Stimulated activated CD4-positive, alpha-beta T cell treated with anti-CD3 and anti-CD28 coated beads, Interleukin-12 subunit alpha, Interleukin-12 subunit beta, amount 100 ng/mL, for 48 hours (primary cell): ENCODE measurements at regions not wholly inside any gene's neighbourhood (a gene's known extent, or its start where the extent isn't known, plus 50 kb on each side); places are given as distances from the start of the nearest gene placed in this dataset.

Experiments used
- DNase-seq, 3 donors: peaks; one replicate each; pipeline ENCODE4 v3.0.0-alpha.2; 2020; ENCODE audit warnings: low read depth in 2 of 3, low spot score in 1 of 3

GRCh38 chr6:100182313-100182712 lies 188.3 kb upstream of the MCHR2 start:
- no peak for DNase-seq

DNA sequence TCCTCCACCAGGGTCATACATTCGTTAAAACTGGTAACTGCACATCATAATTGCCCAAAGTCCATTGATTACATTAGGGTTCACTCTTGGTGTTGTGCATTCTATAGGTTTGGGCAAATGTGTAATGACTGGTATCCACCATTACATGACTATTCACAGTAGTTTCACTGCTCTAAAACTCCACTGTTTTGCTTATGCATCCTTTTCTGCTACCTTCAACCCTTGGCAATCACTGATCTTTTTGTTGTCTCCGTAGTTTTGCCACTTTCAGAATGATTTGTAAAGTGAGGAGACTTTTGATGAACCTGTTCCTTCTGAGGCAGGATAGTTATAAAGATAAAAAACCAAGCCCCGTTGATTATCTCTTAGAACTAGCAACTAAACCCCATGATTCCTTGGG lies 187.3 kb upstream of the MCHR2 start:
- DNase-seq = no peak

GRCh38 chr6:100179576-100179975 lies 185.6 kb upstream of the MCHR2 start:
- no peak for DNase-seq

GRCh38 chr6:100177956-100178355 lies 183.9 kb upstream of the MCHR2 start:
- no peak for DNase-seq

GRCh38 chr6:100176951-100177710 lies 183.1 kb upstream of the MCHR2 start:
- no peak for DNase-seq

DNA sequence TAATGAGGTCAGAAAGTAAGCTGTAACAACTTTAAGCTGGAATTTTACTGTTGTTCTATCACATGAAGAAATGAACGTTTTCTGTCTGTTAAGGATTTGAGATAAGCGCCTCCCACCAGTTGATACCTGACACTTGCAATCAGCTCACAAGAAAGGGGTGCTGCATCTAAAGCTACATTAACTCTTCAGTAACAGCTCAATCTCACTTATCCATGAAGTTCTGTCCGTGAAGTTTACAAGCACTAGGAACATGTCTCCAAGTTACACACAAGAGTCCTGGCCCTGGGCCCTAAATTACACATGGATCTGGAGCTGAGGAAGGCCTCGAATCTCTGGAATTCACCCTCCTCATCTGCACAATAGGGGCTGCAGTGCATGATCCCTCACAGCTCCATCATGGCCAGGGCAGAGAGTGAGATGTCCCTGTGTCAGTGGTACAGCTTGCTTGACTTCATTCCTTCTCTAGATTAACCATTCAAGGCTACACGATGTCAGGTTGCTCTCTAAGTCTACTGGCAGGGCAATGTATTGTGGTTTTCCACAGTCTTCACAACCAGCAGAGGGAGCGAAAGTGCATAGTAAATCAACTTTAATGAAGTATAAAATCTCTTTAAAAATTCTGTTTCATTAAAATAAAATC lies 182.4 kb upstream of the MCHR2 start:
- DNase-seq = no peak

DNA sequence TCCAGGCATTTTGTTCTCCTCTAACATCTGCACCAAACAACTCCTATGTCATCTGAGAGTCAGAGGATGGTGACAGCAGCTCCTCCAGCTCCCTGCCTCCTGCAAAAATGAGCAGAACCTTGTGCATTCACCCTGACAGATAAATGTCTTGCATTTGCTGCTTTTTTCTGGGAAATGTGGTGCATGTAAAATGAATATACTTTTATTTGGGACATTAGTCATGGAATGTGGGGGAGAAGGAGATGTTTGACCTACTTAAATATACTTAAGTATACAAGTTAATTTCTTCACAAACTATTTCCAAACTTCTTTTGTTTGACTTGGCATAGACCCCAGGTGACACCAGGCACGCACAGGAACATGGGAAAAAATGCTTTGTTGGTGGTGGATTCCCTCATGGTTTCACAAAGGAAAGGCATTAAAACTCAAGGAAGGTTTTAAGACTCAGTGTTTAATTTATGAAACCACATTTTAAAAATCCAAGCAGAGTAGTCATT lies 181.8 kb upstream of the MCHR2 start:
- no peak for DNase-seq

DNA sequence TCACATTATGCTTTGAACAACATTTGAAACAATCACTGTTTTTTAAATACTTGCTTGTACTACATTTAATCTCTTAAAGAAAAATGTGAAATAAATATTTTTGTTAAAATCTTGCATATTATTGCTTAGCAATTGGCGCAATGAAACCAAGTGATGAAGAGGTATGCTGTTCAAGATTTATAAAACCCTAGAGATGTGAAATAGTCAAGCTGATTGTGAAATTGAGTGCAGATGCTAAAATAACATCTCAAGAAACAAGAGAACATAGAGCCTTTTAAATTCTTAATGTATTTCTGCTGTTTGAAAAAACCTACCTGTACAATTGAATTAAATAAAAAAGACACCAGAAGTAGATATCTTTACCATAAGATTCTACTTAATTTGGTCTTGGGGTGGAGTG lies 179.2 kb upstream of the MCHR2 start:
- DNase-seq = no peak

DNA sequence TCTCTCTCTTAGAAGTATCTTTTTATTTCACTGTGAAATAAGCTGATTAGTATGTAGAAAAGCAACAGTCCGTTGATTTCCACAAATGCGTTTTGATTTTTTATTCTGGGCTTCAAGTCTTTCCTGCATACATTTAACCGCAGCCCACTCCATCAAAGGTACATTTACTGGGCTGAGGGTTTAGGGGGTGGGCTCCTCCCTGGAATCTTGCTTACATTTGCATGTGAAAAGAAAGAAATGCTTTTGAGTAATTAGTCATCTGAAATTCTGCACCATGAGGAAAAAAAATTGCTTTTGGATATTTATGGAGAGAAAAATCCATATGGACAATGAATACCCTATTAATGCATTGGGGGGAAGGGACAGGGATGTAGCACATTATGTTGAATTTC lies 178.3 kb upstream of the MCHR2 start:
- DNase-seq = no peak

DNA sequence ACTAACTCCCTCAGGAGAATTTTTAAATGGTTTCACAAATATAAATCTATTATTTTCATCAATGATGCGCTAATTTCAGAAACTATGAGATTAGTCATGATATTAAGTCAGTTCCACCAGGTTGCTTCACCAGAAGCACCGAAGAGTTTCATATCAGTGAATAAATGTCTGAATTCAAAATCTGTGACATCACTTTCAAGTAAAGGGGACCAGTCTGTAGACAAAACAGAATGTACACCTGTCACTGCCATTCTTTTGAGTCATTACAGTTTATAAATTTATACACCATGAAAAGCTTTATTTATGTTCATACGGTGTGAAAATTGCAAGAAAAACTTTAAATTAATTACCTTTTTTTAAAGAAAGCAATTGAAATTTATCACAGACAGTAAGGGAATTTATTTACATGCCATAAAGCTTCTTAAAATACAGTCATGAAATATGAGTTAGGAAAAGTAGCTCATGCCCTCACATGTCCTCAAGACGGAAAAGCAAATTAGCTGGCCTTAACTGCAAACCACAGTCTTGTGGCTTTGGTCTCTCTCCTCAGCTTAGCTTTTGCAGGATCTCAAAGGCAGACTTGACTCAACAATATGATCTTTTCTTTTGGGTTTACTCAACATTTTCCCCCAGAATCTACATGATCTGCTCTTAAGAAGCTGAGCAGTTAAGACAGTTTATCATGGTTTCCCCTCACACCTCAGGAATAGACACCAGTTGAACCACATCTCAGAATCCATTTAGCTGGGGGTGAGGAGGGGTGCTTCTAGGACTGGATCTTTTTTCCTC lies 177.7 kb upstream of the MCHR2 start:
- DNase-seq = no peak

DNA sequence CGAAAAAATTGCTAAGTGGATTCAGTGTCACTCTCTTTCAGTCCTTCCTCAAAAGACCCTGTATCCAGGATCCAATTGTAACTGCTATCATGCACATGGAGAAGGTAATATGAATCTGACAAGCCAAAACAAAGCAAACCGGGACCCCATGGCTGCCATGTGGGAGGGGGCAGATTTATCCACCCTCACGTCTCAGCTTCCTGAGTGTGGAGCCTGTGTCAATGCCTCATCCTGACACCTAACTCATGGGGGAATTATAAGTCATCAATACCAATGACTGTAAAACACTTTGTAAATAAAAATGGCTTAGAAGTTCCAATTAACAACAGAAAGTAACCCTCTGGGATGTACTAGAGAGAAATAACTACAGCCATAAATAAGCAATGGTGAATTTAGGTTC lies 174.1 kb upstream of the MCHR2 start:
- DNase-seq = no peak

DNA sequence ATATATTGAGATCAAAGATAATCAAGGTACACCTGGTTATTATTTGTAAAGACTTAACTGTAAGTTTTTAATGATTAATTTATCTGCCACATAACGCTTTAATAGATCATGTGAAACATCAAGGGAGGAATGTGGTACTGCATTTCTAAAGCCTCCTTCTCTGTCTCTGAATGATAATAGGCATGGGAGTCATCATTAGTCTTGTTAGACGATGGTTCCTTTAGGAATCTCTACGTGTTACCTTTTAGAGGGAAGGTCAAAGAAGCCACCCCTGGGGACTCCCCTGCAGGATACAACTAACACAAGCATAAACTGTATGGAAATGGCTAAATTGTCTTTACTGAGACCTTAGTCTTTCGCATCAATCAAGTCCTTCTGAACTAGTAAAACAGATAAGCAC lies 173.6 kb upstream of the MCHR2 start:
- DNase-seq = no peak

DNA sequence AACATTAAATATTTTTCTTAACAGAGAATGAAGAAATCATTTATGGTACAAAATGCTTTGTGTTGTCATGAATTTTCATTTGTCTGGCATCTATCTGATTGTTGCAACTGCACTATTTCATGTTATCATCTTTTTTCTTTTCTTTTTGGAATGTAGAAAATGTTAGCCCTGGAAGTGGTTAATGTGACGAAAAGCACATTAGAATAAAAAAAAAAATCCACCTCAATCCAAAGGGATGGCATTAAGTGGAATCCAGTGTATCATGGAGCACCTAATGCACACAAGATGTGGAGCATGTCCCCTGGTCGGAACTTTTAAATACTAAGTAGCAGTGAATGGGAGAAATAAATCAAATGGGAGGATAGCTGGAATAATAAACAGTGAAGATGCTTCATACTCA lies 172.9 kb upstream of the MCHR2 start:
- no peak for DNase-seq

- DNase-seq = no peak
Measured at GRCh38 chr6:100165442-100165841, 171.4 kb upstream of the MCHR2 start.

DNA sequence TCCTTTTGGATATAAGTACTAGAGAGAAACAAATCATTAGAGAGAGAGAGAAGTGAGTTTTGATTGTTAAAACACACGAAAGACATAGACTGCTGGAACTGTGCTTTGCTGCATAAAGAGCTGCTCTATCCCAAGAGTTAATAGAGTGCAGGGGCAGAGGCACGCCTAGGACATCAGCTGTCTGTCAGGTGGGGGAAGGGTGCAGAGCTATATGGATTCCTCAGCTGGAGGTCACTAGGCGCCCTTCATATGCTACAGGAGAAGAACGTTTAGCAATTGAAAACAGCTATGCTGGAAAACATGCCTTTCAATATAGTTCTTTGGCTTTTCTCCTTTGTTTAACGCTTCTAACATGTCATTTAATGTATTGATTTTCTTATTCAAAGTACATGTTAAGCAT lies 169.0 kb upstream of the MCHR2 start:
- no peak for DNase-seq

DNA sequence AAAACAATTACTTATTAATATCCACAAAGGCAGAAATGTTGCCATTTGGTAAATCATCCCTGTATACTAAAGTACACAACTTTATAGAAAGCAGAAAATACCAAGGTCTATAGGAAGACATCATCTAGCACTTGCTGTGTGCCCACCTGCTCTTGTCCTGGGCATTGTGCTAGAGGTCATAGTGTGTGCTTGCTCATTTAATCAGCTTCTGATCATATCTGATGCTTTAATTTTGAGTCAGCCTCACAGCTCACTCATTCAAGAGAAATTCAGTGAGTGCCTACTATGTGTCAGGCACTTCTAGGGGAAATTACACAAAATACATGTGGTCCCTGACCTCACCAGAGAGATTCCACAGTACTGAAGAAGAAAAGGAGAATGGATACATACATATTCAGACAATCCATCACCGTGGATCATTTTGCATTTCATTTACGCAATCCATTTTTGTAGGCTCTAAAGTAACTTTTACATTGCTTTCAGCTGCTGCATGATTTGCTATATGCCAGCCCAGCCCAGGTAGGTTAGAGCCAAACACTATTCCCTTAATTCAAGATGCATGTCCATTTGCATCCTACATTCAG lies 167.9 kb upstream of the MCHR2 start:
- DNase-seq = no peak

- DNase-seq = no peak
Measured at GRCh38 chr6:100160930-100161329, 166.9 kb upstream of the MCHR2 start.

DNA sequence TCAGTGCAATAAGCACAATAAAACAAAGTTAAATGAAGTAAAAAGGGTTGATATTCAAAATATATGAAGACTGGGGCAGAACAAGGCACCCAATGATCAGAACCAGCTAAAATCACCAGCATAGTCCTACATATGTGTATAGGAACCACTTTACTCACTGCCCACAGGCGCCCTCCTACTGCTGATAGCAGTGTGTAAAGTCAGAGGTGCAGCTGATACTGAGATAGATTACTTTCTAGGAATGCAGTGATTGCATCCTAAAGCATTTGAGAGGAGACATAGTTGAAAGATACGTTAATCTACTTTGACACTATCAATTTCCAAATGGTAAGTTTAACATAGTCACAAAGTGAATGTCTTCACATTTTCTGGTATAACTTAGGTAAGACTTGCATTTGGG lies 161.1 kb upstream of the MCHR2 start:
- no peak for DNase-seq

DNA sequence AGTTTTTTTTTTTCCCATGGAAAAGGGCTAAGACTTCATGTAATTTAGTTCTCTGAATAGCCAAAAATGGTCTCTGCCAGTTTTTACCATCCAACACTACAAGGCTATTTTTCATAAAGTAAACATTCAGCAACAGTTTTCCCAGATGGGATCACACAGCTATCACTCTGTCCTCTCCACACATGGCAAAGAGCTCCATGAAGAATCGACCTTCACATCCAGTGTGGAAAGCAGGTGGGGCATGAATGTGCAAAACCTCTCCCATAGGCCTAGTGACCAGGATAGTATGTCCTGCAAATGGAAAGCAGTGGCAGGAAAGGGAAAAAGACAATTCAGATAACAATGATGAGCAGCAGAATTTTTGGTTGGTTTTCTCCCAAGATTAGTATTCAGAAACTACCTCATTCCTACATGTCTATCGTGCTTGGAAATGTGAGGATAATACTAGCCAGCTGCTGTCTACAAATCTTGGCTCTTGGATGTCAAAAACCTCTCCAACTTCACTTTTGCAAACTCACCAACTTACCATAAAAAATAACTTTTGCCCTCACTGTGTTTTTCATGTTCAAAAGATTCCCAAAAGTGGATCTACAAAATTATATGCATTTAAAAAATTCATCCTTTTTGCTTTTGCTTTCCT lies 159.7 kb upstream of the MCHR2 start:
- DNase-seq = no peak

DNA sequence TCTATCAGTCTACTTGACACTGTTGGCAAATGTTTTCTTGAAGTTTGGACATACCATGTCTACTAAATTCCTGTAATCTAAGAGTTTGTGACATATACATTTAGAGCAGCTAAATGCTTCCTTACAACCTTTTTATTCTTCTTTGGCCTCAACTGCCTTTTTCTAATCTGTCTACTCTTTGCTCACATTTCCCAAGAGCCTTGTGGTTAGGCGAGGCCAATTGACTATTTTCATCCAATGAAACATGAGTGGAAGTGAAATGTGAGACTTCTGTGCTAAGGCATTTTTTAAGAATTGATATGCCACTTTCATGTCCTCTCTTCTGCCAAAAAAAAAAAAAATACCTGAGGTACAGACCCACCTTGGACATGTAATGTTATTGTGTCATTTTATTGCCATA lies 158.2 kb upstream of the MCHR2 start:
- no peak for DNase-seq

GRCh38 chr6:100144991-100145390 lies 151.0 kb upstream of the MCHR2 start:
- DNase-seq = no peak
